Gastrocnemius medialis (tissue), 4 donors: ENCODE measurements at regions not wholly inside any gene's neighbourhood (a gene's known extent, or its start where the extent isn't known, plus 50 kb on each side); places are given as distances from the start of the nearest gene placed in this dataset.

Experiments used
- ATAC-seq, 2 donors: fragments of 150-250 bp; one replicate each; pipeline ENCODE4 v1.9.1; 2016
- DNase-seq, 2 donors: peaks; one replicate each; pipeline ENCODE4 v3.0.0-alpha.2; 2019
- H3K27ac ChIP-seq, 4 donors: fragments of 200-600 bp; sonication (generic); 1 replicate in 1 of 4; 2 replicates in 3 of 4; pipeline ENCODE4 v1.5.1; 2016 to 2018; ENCODE audit warnings: mild to moderate bottlenecking in 2 of 4, moderate library complexity in 1 of 4
- H3K27me3 ChIP-seq, 3 donors: fragments of 200-600 bp; sonication (generic) in 2 of 3; 1 replicate in 1 of 3; 2 replicates in 2 of 3; pipeline versions ENCODE4 v1.5.1 to v1.6.0; 2016 to 2019; ENCODE audit warnings: mild to moderate bottlenecking in 1 of 3, moderate library complexity in 1 of 3
- H3K36me3 ChIP-seq, 2 donors: fragments of 200-600 bp; sonication (generic) in 1 of 2; one replicate each; pipeline ENCODE4 v1.5.1; 2017 to 2018
- H3K4me1 ChIP-seq, 2 donors: fragments of 200-600 bp; sonication (generic) in 1 of 2; one replicate each; pipeline ENCODE4 v1.5.1; 2016 to 2017; ENCODE audit warnings: mild to moderate bottlenecking in 2 of 2
- H3K4me3 ChIP-seq, 4 donors: fragments of 200-600 bp; sonication (generic) in 3 of 4; 1 replicate in 1 of 4; 2 replicates in 3 of 4; pipeline ENCODE4 v1.5.1; 2016 to 2019; ENCODE audit warnings: mild to moderate bottlenecking in 2 of 4
- H3K9me3 ChIP-seq, 3 donors: fragments of 200-600 bp; sonication (generic) in 2 of 3; 1 replicate in 1 of 3; 2 replicates in 2 of 3; pipeline ENCODE4 v1.5.1; 2016 to 2019
- POLR2A ChIP-seq, 2 donors: fragments of 450-650 bp; IDR thresholded peaks; one replicate each; pipeline ENCODE4 v1.6.1; 2017; ENCODE audit warnings: antibody characterized with exemption in 2 of 2, mild to moderate bottlenecking in 2 of 2, moderate library complexity in 2 of 2
- in situ Hi-C, 4 donors: fragments of 200-750 bp; cut with MboI; loops; one replicate each; pipeline versions ENCODE4 v1.15.0 to v1.8.0; 2017; ENCODE audit warnings: low sequenced_read_pairs in 4 of 4
- intact Hi-C: fragments of 100-400 bp; cut with DNase I; formaldehyde crosslinking; loops from one replicate; pipeline ENCODE4 v1.15.1; 2023; ENCODE audit warnings: low total_unique reads
- TF ChIP-seq, protein P1 (sequence below), 5 experiments: fragments of 450-650 bp in 3 of 5; fragments of 200-600 bp in 2 of 5; sonication (generic) in 2 of 5; IDR thresholded peaks in 4 of 5; conservative IDR thresholded peaks in 1 of 5; 1 replicate in 4 of 5; 2 replicates in 1 of 5; pipeline ENCODE4 v1.5.1; 2016 to 2019; ENCODE audit warnings: antibody characterized with exemption in 5 of 5, mild to moderate bottlenecking in 3 of 5, moderate library complexity in 3 of 5

DNA sequence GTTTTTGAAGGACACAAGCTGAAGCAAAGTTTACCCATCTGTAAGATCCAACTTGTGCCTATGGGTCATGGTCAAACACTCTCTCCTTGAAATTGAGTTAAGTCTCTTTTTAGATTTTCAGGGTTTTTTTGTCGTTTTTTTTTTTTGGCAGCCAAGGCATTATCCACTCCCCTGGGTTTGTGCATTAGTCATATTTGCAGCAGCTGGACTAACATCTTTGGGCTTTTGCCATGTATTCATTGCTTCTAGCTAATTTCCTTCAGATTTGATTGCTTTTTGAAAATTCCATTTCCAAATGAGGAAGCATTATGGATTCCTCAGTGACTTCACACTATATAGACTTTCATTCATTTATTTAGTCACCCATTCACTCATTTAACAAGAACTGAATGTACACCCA lies 80.3 kb upstream of the SRRM4 start:
- TF ChIP-seq, protein P1, sequence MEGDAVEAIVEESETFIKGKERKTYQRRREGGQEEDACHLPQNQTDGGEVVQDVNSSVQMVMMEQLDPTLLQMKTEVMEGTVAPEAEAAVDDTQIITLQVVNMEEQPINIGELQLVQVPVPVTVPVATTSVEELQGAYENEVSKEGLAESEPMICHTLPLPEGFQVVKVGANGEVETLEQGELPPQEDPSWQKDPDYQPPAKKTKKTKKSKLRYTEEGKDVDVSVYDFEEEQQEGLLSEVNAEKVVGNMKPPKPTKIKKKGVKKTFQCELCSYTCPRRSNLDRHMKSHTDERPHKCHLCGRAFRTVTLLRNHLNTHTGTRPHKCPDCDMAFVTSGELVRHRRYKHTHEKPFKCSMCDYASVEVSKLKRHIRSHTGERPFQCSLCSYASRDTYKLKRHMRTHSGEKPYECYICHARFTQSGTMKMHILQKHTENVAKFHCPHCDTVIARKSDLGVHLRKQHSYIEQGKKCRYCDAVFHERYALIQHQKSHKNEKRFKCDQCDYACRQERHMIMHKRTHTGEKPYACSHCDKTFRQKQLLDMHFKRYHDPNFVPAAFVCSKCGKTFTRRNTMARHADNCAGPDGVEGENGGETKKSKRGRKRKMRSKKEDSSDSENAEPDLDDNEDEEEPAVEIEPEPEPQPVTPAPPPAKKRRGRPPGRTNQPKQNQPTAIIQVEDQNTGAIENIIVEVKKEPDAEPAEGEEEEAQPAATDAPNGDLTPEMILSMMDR (IDR thresholded peaks at IDR 0.05 in 4 of 5, conservative IDR thresholded peaks at IDR 0.05 in 1 of 5) = no peak
- TF ChIP-seq POLR2A (IDR thresholded peaks at IDR 0.05) = no peak
- in situ Hi-C loops (no loop called here), intact Hi-C loops (no loop called here)
- Histone ChIP-seq H3K27me3 (no peaks in the 10 kb centered on the region), H3K4me1 (no peaks in the 10 kb centered on the region), H3K27ac (no peak overlapping the region), H3K9me3 (no peaks in the 10 kb centered on the region), H3K4me3 (no peak overlapping the region), H3K36me3 (no peaks in the 10 kb centered on the region)
- DNase-seq (no peak), ATAC-seq (no peak)

DNA sequence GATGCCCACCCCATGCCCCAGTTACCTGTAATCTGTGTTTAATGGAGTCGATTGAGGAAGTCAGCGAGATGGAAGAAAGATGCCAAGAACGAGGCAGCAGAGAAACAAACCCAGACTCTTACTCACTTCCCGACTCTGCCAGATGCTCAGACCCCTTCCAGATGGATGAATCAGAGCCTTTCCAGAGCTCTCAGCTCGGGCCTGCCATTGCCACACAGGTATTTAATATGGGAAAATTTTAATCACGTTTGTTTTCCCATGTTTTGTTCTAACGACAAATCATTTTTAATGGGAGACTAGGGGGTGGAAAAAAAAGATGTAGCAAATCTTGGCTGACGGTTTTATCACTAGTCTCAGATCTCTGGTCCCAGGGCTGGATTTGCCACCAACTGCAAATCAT lies 72.5 kb upstream of the SRRM4 start:
- ATAC-seq (no peak), DNase-seq (no peak)
- peaks cover 0 to 2% (median 0%) of the 10 kb centered on the region in 3 donors for H3K27me3 ChIP-seq
- H3K9me3 ChIP-seq = no peaks in the 10 kb centered on the region
- H3K4me1 ChIP-seq = no peaks in the 10 kb centered on the region
- in situ Hi-C loops (no loop called here), intact Hi-C loops (no loop called here)
- TF ChIP-seq, protein P1 (IDR thresholded peaks at IDR 0.05 in 4 of 5, conservative IDR thresholded peaks at IDR 0.05 in 1 of 5) = no peak
- no peak for TF ChIP-seq POLR2A (IDR thresholded peaks at IDR 0.05)
- H3K36me3 ChIP-seq = no peaks in the 10 kb centered on the region
- no peak overlapping the region for H3K4me3 ChIP-seq
- H3K27ac ChIP-seq = no peak overlapping the region

DNA sequence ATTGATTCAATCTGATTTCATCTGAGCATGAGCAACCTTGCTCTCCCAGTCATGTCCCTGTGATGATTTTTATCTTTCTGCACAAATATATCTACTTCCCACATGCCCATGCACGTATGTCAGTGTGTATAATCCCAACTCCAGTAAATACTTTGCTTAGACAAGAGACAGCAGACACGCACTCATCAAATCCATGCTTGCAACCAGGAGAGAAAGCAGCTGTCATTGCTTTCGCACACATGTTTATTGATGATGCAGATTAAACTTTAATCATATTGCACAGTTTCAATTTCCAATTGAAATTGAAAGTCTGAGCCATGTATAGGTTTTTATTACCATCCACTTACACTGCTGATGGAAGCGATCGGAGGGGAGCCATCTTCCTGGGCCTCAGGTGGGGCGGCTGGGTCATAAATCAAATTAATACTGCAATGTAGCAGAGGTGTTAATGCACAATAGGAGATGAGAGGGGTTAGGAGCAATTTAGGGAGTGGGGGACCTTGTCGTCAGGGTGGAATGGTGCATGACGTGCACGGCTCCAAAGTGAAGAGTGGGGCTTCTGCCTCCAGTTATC lies 68.6 kb upstream of the SRRM4 start:
- DNase-seq (no peak), ATAC-seq (no peak)
- TF ChIP-seq, protein P1 (IDR thresholded peaks at IDR 0.05 in 4 of 5, conservative IDR thresholded peaks at IDR 0.05 in 1 of 5) = no peak
- TF ChIP-seq POLR2A (IDR thresholded peaks at IDR 0.05) = no peak
- no peaks in the 10 kb centered on the region for H3K9me3 ChIP-seq
- H3K4me3 ChIP-seq = no peak overlapping the region
- H3K4me1 ChIP-seq = no peaks in the 10 kb centered on the region
- no peaks in the 10 kb centered on the region for H3K36me3 ChIP-seq
- intact Hi-C loops = no loop called here
- no peak overlapping the region for H3K27ac ChIP-seq
- peaks cover 0 to 2% (median 0%) of the 10 kb centered on the region in 3 donors for H3K27me3 ChIP-seq
- in situ Hi-C loops = no loop called here

DNA sequence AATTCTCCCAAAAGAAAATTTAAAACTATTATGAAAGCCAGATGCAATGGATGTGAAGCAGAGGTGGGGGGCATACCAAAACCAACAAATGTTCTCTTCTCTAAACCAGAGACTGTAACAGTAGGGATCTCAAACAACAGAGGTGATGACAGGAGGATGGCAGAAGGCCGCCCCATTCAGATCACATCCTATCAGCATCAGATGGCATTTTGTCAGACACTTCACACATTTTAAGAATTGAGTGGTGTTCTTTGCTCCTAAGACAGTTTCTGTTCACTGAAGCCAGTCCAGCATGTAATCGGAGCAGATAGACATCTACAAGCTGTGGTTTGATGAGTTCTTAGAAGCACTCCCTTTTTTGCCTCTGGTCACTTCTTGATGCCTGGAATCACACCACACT lies 59.6 kb upstream of the SRRM4 start:
- in situ Hi-C loops = no loop called here
- no peak for ATAC-seq
- intact Hi-C loops = no loop called here

More for the DNA sequence above, 59.6 kb upstream of the SRRM4 start:
- Histone ChIP-seq H3K36me3 (no peaks in the 10 kb centered on the region), H3K9me3 (no peaks in the 10 kb centered on the region), H3K27me3 (no peaks in the 10 kb centered on the region), H3K4me1 (no peaks in the 10 kb centered on the region), H3K27ac (no peak overlapping the region), H3K4me3 (no peak overlapping the region)
- TF ChIP-seq, protein P1 (IDR thresholded peaks at IDR 0.05 in 4 of 5, conservative IDR thresholded peaks at IDR 0.05 in 1 of 5) = no peak
- DNase-seq = no peak
